Smooth muscle cell of the brain vasculature (primary cell): ENCODE measurements at regions not wholly inside any gene's neighbourhood (a gene's known extent, or its start where the extent isn't known, plus 50 kb on each side); places are given as distances from the start of the nearest gene placed in this dataset.

ENCODE experiments used
- DNase-seq: peaks from one replicate; pipeline ENCODE4 v3.0.0-alpha.2; 2012; ENCODE audit warnings: low read depth, low spot score

- no peak for DNase-seq
Measured at GRCh38 chr4:167652267-167652666, 418.0 kb upstream of the SPOCK3 start.

GRCh38 chr4:167688660-167689142, 403.6 kb upstream of the ANXA10 start:
- DNase-seq, result no peak

GRCh38 chr4:167702391-167702790, 389.9 kb upstream of the ANXA10 start:
- DNase-seq, result no peak

- no peak for DNase-seq
Measured at GRCh38 chr4:167711517-167711916, 380.8 kb upstream of the ANXA10 start.

- DNase-seq, result peak; percentile 13
Measured at GRCh38 chr4:167713756-167714155, 378.6 kb upstream of the ANXA10 start.

- DNase-seq, result no peak
Measured at GRCh38 chr4:167715176-167715575, 377.2 kb upstream of the ANXA10 start.

GRCh38 chr4:167717495-167717894, 374.8 kb upstream of the ANXA10 start:
- DNase-seq, result no peak

GRCh38 chr4:167721617-167722486, 370.5 kb upstream of the ANXA10 start:
- DNase-seq, result no peak

GRCh38 chr4:167722487-167722808, 369.9 kb upstream of the ANXA10 start:
- DNase-seq, result no peak

- no peak for DNase-seq
Measured at GRCh38 chr4:167724941-167725340, 367.4 kb upstream of the ANXA10 start.

GRCh38 chr4:167730769-167731168, 361.6 kb upstream of the ANXA10 start:
- no peak for DNase-seq

- no peak for DNase-seq
Measured at GRCh38 chr4:167745024-167745687, 347.2 kb upstream of the ANXA10 start.

GRCh38 chr4:167767281-167767680, 325.1 kb upstream of the ANXA10 start:
- no peak for DNase-seq

- no peak for DNase-seq
Measured at GRCh38 chr4:167774646-167775045, 317.7 kb upstream of the ANXA10 start.

GRCh38 chr4:167775375-167775774, 317.0 kb upstream of the ANXA10 start:
- DNase-seq, result no peak

- no peak for DNase-seq
Measured at GRCh38 chr4:167779280-167779679, 313.1 kb upstream of the ANXA10 start.

GRCh38 chr4:167779864-167780263, 312.5 kb upstream of the ANXA10 start:
- DNase-seq, result no peak

- no peak for DNase-seq
Measured at GRCh38 chr4:167784826-167785225, 307.5 kb upstream of the ANXA10 start.

GRCh38 chr4:167785523-167785922, 306.8 kb upstream of the ANXA10 start:
- DNase-seq, result no peak

GRCh38 chr4:167786504-167786903, 305.8 kb upstream of the ANXA10 start:
- DNase-seq, result no peak

GRCh38 chr4:167787231-167787630, 305.1 kb upstream of the ANXA10 start:
- no peak for DNase-seq

- DNase-seq, result no peak
Measured at GRCh38 chr4:167802463-167803212, 289.7 kb upstream of the ANXA10 start.
